Fibroblast of the aortic adventitia (primary cell): ENCODE measurements at regions not wholly inside any gene's neighbourhood (a gene's known extent, or its start where the extent isn't known, plus 50 kb on each side); places are given as distances from the start of the nearest gene placed in this dataset.

Experiments
- DNase-seq: peaks from one replicate; pipeline ENCODE4 v3.0.0-alpha.2; 2010; ENCODE audit warnings: low read depth
- H3K4me3 ChIP-seq: 2 replicates; pipeline ENCODE4 v1.5.1; 2011; ENCODE audit warnings: low read depth, mild to moderate bottlenecking, control low read depth, low read length, moderate library complexity
- TF ChIP-seq, protein P1 (sequence below): IDR thresholded peaks from 2 replicates; pipeline ENCODE4 v1.5.1; 2011; ENCODE audit warnings: mild to moderate bottlenecking, low read length, control low read depth, inconsistent platforms; ENCODE audit not compliant: insufficient read depth

GRCh38 chr9:129311643-129312042 lies 133.6 kb upstream of the IER5L start:
- TF ChIP-seq, protein P1, sequence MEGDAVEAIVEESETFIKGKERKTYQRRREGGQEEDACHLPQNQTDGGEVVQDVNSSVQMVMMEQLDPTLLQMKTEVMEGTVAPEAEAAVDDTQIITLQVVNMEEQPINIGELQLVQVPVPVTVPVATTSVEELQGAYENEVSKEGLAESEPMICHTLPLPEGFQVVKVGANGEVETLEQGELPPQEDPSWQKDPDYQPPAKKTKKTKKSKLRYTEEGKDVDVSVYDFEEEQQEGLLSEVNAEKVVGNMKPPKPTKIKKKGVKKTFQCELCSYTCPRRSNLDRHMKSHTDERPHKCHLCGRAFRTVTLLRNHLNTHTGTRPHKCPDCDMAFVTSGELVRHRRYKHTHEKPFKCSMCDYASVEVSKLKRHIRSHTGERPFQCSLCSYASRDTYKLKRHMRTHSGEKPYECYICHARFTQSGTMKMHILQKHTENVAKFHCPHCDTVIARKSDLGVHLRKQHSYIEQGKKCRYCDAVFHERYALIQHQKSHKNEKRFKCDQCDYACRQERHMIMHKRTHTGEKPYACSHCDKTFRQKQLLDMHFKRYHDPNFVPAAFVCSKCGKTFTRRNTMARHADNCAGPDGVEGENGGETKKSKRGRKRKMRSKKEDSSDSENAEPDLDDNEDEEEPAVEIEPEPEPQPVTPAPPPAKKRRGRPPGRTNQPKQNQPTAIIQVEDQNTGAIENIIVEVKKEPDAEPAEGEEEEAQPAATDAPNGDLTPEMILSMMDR: no peak
- no peak for DNase-seq

GRCh38 chr9:129310666-129311350 lies 132.7 kb upstream of the IER5L start:
- TF ChIP-seq, protein P1: no peak
- no peak overlapping the region for H3K4me3 ChIP-seq
- peak; percentile 42 for DNase-seq

More at GRCh38 chr9:129311643-129312042, 133.6 kb upstream of the IER5L start:
- no peak overlapping the region for H3K4me3 ChIP-seq

DNA sequence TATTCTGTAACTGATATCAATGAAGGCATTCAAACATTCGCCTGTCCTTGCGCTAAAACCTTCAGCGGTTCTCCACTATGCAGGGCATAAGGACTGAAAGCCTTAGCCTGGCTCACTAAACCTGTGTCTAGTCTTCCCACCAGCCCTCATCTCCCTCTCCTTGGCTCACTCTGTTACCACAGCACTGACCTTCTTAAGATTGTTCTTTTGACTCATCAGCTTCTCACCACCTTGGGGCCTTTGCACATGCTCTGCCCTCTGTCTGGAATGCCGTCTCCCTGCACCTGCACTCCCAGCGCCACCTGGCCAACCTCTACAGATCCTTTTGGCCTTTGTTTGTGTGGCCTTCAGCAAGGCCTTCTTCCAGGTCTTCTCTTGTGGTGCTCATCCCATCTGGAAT lies 131.8 kb upstream of the IER5L start:
- TF ChIP-seq, protein P1: no peak
- no peak for DNase-seq
- no peak overlapping the region for H3K4me3 ChIP-seq

DNA sequence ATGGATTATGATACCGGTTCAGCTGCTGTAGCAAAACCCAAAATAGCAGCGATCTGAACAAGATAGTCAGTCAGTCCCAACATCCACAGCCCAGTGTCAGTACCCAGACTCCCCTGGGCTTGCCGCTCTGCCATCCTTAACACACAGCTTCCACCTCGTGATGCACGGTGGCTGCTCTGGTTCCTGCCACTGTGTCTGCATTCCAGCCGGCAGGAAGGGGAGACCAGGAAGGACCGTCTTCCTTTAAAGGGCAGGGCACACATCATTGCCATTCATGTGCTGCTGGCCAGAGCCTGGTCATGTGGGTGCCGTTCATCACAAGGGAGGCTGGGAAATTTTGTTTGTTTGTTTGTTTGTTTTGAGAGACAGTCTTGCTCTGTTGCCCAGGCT lies 131.0 kb upstream of the IER5L start:
- TF ChIP-seq, protein P1: no peak
- H3K4me3 ChIP-seq: no peak overlapping the region
- no peak for DNase-seq

DNA sequence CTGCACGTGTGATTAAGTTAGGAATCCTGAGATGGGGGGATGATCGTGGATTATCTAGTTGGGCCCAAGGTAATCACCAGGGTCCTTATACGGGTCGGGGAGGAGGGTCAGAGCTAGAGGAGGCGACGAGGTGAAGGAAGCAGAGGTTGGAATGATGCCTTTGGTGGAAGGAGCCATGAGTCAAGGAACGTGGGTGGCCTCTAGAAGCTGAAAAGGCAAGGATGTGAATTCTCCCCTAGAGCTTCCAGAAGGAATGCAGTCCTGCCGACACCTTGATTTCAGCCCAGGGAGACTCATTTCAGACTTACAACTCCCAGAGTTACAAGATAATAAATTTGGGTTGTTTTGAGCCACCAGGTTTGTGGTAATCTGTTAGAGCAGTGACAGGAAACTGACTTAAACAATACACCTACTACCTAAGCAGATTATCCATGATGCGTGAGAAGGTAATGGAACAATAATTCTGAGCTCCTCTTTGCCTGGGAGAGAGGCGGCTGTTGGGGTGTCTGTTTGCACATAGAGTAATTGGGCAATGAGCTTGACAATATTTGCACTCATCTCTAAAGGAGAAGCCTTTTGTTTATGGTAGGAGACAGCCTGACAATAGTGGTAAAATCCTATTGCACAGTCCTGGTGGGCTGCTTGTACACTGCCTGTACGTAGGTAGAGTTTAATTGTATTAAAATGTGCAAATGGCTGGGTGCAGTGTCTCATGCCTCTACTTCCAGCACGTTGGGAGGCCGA lies 129.3 kb upstream of the IER5L start:
- TF ChIP-seq, protein P1: no peak
- H3K4me3 ChIP-seq: no peak overlapping the region
- no peak for DNase-seq

DNA sequence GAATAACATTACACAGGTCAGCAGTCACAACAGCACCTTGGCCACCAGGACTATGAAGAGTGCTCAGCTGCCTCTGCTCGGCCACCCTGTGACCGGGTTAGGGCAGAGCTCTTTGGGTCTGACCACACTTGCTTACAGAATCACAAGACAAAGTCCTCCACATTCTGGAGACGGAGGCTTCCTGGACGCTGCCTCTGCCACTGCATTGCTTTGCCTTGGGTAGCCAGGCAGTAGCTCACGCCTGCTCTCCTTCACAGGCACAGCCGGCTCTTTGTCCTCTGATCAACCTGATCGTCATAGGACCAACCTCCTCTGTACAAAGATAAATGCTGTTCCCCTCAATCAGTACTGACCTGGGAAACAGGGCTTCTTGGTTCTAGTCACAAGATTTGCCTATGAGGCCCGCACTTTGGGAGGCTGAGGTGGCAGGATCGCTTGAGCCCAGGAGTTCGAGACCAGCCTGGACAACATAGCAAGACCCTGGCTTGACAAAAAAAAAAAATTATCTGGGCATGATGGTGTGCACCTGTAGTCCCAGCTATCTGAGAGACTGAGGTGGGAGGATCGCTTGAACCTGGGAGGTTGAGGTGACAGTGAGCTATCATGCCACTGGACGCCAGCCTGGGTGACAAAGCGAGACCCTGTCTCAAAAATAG lies 128.4 kb upstream of the IER5L start:
- H3K4me3 ChIP-seq: no peak overlapping the region
- no peak for DNase-seq
- TF ChIP-seq, protein P1: no peak
